GM13976 (cell line): ENCODE measurements at regions not wholly inside any gene's neighbourhood (a gene's known extent, or its start where the extent isn't known, plus 50 kb on each side); places are given as distances from the start of the nearest gene placed in this dataset.

ENCODE experiments used
- DNase-seq: peaks from one replicate; pipeline ENCODE4 v3.0.0; 2012; ENCODE audit warnings: low spot score
- in situ Hi-C: fragments of 300-500 bp; cut with MboI; formaldehyde crosslinking; loops from one replicate; pipeline ENCODE4 v1.12.0; 2022; ENCODE audit warnings: low sequenced_read_pairs, mixed read lengths, inconsistent platforms; ENCODE audit not compliant: unreplicated experiment
- TF ChIP-seq, protein P1 (sequence below): IDR thresholded peaks from 2 replicates; pipeline ENCODE4 v1.5.1; 2012; ENCODE audit warnings: borderline replicate concordance, mild to moderate bottlenecking; ENCODE audit not compliant: insufficient read depth; ENCODE audit errors: extremely low read depth, missing control alignments, control extremely low read depth

DNA sequence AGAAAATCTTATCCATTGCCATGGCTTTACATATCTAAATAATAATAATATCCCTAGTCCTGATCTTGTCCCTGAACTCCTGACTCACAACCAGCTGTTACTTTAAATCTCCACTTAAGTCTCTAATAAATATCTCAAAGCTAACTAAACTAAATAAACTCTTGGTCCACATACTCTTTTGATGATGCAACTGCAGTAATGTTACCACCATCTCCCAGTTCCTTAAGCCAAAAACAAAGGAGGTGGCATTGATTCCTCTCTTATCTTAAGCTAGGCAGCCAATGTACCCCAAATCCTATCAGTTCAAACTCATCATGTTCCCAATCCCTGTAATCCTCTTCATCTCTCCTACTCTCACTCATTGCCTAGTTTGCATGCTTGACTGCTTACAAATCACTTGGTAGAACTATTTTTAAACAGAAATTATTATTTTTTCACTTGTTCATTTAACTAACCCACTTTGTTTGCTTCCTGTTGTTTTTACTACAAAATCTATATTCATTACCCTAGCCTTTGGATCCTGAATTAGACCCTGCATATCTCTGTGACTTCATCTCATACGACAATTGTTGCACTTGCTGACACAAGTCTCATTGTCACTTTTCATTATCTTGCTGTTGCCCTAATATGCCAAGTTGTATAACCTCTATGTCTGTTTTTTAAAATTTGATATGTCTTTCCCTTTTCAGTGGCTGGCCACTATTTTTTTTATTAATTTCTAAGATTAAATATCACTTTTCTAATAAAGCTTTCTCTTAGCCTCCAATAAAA is 462.2 kb downstream of the ZPLD1 start:
- TF ChIP-seq, protein P1, sequence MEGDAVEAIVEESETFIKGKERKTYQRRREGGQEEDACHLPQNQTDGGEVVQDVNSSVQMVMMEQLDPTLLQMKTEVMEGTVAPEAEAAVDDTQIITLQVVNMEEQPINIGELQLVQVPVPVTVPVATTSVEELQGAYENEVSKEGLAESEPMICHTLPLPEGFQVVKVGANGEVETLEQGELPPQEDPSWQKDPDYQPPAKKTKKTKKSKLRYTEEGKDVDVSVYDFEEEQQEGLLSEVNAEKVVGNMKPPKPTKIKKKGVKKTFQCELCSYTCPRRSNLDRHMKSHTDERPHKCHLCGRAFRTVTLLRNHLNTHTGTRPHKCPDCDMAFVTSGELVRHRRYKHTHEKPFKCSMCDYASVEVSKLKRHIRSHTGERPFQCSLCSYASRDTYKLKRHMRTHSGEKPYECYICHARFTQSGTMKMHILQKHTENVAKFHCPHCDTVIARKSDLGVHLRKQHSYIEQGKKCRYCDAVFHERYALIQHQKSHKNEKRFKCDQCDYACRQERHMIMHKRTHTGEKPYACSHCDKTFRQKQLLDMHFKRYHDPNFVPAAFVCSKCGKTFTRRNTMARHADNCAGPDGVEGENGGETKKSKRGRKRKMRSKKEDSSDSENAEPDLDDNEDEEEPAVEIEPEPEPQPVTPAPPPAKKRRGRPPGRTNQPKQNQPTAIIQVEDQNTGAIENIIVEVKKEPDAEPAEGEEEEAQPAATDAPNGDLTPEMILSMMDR = no peak
- in situ Hi-C loops = no loop called here
- DNase-seq = no peak

DNA sequence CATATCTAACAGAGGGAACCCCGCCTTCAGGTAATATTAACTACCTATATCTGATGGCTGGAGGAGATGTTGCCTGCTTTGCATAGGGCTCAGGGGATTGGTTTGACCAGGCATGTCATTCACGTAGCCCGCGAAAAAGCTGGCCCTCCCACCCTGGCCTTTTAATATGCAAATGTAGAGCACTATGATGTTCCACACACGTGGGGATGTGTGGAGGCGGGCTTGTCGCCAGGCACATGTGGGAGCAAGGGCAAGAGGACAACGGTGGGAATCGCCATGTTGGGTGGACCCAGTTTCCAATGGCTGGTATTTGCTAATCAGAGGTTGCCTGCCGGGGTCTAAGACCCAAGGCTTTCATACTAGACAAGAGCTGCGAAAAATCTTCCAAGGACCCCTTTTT is 469.8 kb downstream of the ZPLD1 start:
- in situ Hi-C loops = no loop called here
- no peak for DNase-seq

DNA sequence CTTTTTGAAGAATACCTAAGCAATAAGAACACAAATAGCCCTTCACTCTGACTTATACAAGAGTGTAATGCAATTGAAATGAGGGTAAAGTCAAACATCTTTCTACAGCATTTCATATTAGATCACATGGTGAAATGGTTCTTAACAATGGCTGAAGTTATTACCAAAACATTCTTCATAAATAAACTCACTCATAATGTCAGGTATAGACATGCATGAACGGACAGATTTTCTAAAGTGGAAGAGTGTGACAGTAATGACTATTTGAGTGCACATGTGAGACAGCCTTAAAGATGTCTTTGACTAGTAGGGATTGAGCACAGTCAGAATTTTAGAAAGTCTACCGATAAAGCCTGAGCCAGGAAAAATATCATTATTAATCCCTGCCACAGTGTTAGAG is 471.0 kb downstream of the ZPLD1 start:
- in situ Hi-C loops = no loop called here
- DNase-seq = no peak
- TF ChIP-seq, protein P1 = no peak

More for the DNA sequence above, 469.8 kb downstream of the ZPLD1 start:
- TF ChIP-seq, protein P1 = no peak

DNA sequence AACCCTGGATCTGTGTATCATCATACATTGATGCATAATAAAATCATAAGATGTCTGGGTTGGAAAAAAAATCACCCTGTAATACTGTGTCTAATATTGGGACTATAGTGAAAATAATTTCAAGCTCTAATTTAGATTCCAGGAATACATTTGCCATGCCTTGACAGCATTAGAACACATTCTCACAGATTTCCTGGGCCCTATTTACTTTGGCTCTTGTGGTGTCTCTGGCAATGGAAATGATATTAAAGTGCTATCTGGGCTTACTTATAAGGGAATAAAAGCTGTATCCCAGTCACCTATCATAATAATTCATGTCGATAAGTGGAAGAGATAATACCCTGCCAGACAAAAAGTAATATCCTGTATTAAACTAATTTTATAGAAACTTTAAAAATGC is 472.0 kb downstream of the ZPLD1 start:
- in situ Hi-C loops = no loop called here
- DNase-seq = no peak
- TF ChIP-seq, protein P1 = no peak

DNA sequence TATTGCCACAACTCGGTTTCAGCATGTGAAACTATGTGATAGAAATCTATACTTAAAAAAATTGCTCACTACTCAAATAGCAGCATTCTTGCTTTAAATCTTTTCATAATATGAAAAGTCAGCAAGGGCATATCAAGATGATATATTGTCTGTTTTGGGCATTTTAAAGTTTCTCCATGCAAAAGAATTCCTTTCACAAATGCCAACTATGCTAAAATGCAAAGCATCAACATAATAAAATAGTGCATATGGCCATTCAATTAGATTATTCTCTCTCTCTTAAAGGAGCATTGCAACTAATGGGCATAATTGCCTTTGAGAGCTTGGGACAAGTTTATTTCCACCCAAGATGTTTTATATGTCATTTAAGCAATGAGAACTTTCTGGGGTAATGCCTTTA is 475.1 kb downstream of the ZPLD1 start:
- in situ Hi-C loops = no loop called here
- TF ChIP-seq, protein P1 = no peak
- no peak for DNase-seq

DNA sequence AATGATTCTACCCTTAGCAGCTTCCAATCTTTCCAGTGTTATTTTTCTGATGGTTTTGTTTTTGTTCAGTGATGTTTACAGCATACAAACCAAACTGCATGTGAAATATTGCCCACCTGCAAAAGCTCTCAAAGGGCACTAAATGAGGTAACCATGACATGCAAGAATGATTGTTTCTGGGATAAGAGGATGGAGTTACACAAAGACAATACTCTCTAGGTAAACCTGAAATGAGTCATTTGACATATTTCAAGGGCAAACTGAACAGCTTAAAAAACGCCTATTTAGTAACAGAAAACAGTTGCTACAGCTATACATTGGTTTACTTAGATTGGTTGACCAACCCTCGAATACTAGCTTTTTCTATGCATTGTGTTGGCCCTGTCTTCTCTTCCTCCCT is 481.7 kb downstream of the ZPLD1 start:
- in situ Hi-C loops = no loop called here
- TF ChIP-seq, protein P1 = no peak
- DNase-seq = no peak
